GM12878 (cell line): ENCODE measurements at regions not wholly inside any gene's neighbourhood (a gene's known extent, or its start where the extent isn't known, plus 50 kb on each side); places are given as distances from the start of the nearest gene placed in this dataset.

Experiments
- ATAC-seq: fragments of 200-7000 bp; cut with Tn5 transposase; 3 replicates; pipeline ENCODE4 v1.9.1; 2020; ENCODE audit warnings: mild to moderate bottlenecking, moderate library complexity
- BruUV-seq: library from RNA; stranded (reverse); fragments of 400-500 nt; replicated peaks from 2 replicates; lab custom pipeline; 2021; lab: Mats Ljungman, UMichigan
- CTCF ChIA-PET: fragments of 300-600 bp; sonication (Branson Sonifier 250); formaldehyde crosslinking; extraction: SDS; loops from one replicate; lab custom pipeline; 2021; ENCODE audit warnings: inconsistent platforms; lab: Yijun Ruan, JAX
- POLR2A ChIA-PET: fragments of 350-600 bp; formaldehyde crosslinking; extraction: SDS; loops from one replicate; lab custom pipeline; 2021; ENCODE audit warnings: inconsistent platforms; lab: Charles Lee
- RAD21 ChIA-PET: fragments of 300-600 bp; sonication (Branson Sonifier 250); formaldehyde crosslinking; loops from one replicate; lab custom pipeline; 2023; ENCODE audit warnings: antibody characterized with exemption; ENCODE audit not compliant: unreplicated experiment; lab: Charles Lee
- SMC1A ChIA-PET: fragments of 300-600 bp; sonication (Branson Sonifier 250); formaldehyde crosslinking; loops from one replicate; lab custom pipeline; 2023; ENCODE audit not compliant: unreplicated experiment, uncharacterized antibody; lab: Charles Lee
- DNase-seq: peaks from one replicate; pipeline ENCODE4 v3.0.0-alpha.2; 2011; ENCODE audit warnings: low read depth, low spot score
- FAIRE-seq: peaks from 3 replicates; lab custom pipeline; 2011; peaks lifted over from hg19 to GRCh38; lab: Jason Lieb, UNC
- H2AFZ ChIP-seq: 2 replicates; pipeline ENCODE4 v1.6.0; 2011; ENCODE audit warnings: low read depth, low read length, control low read depth; ENCODE audit not compliant: control insufficient read depth
- H3K27ac ChIP-seq: 2 replicates; pipeline ENCODE4 v1.5.1; 2011; ENCODE audit warnings: control low read depth; ENCODE audit not compliant: control insufficient read depth, insufficient read depth
- H3K27me3 ChIP-seq, 2 experiments: replicated peaks in 1 of 2; 2 replicates each; pipeline versions ENCODE4 v1.6.0 to v1.6.1; 2011; ENCODE audit warnings: low read length in 1 of 2; ENCODE audit not compliant: control insufficient read depth in 2 of 2, insufficient read depth in 2 of 2
- H3K36me3 ChIP-seq, 2 experiments: 2 replicates each; pipeline ENCODE4 v1.5.1; 2011; ENCODE audit warnings: low read length in 1 of 2; ENCODE audit not compliant: control insufficient read depth in 2 of 2, insufficient read depth in 2 of 2
- H3K4me1 ChIP-seq: 2 replicates; pipeline ENCODE4 v1.6.1; 2011; ENCODE audit warnings: mild to moderate bottlenecking, low read length, moderate library complexity, mixed read lengths; ENCODE audit not compliant: control insufficient read depth, insufficient read depth
- H3K4me2 ChIP-seq: 2 replicates; pipeline ENCODE4 v1.6.0; 2011; ENCODE audit warnings: control low read depth; ENCODE audit not compliant: control insufficient read depth, insufficient read depth
- H3K4me3 ChIP-seq: fragments of 200-600 bp; sonication (generic); 2 replicates; pipeline ENCODE4 v1.5.1; 2016
- H3K79me2 ChIP-seq: 2 replicates; pipeline ENCODE4 v1.6.0; 2011; ENCODE audit warnings: low read length; ENCODE audit not compliant: control insufficient read depth, insufficient read depth
- H3K9ac ChIP-seq: 2 replicates; pipeline ENCODE4 v1.8.0; 2011; ENCODE audit warnings: low read length, control low read depth, mixed read lengths; ENCODE audit not compliant: control insufficient read depth, insufficient read depth
- H3K9me3 ChIP-seq: replicated peaks from 3 replicates; pipeline ENCODE4 v1.5.1; 2011; ENCODE audit warnings: mild to moderate bottlenecking, low read length; ENCODE audit not compliant: control insufficient read depth, insufficient read depth
- H4K20me1 ChIP-seq: 2 replicates; pipeline ENCODE4 v1.6.0; 2011; ENCODE audit not compliant: control insufficient read depth, insufficient read depth
- ETV6 ChIP-seq, 2 experiments: fragments of 450-650 bp in 1 of 2; IDR thresholded peaks in 1 of 2; conservative IDR thresholded peaks in 1 of 2; 2 replicates each; pipeline ENCODE4 v1.6.1; 2014; ENCODE audit warnings: antibody characterized with exemption in 1 of 2, borderline replicate concordance in 1 of 2, low read depth in 1 of 2, mild to moderate bottlenecking in 1 of 2, moderate library complexity in 1 of 2
- HCFC1 ChIP-seq: fragments of 150-350 bp; IDR thresholded peaks from 2 replicates; pipeline ENCODE4 v1.6.1; 2014; ENCODE audit warnings: low read length
- MEF2B ChIP-seq: fragments of 450-650 bp; IDR thresholded peaks from 2 replicates; pipeline ENCODE4 v1.6.1; 2018; ENCODE audit warnings: mild to moderate bottlenecking, moderate library complexity; ENCODE audit not compliant: partially characterized antibody, poor library complexity, severe bottlenecking
- RAD21 ChIP-seq: IDR thresholded peaks from 2 replicates; pipeline ENCODE4 v1.6.1; 2011; ENCODE audit warnings: mild to moderate bottlenecking, low read depth, low read length, moderate library complexity; ENCODE audit not compliant: insufficient read depth
- WGBS: methylation state at CpG from one replicate; pipeline ENCODE4 v1.1.6; 2016; ENCODE audit warnings: low lambda C conversion rate; ENCODE audit not compliant: insufficient replicate concordance, insufficient coverage; ENCODE audit errors: missing lambda C conversion rate; 5-methylcytosine and 5-hydroxymethylcytosine counted together
- in situ Hi-C: fragments of 300-500 bp; cut with MboI; formaldehyde crosslinking; loops from 9 replicates; pipeline ENCODE4 v1.14.3; 2018; ENCODE audit warnings: mixed read lengths
- intact Hi-C: fragments of 100-400 bp; cut with micrococcal nuclease; formaldehyde crosslinking; loops from one replicate; pipeline ENCODE4 v1.14.2; 2022; ENCODE audit not compliant: unreplicated experiment
- TF ChIP-seq, protein P1 (sequence below): IDR thresholded peaks from 2 replicates; pipeline ENCODE4 v1.6.1; 2011; ENCODE audit warnings: mild to moderate bottlenecking, low read depth, low read length, moderate library complexity; ENCODE audit not compliant: insufficient replicate concordance

GRCh38 chr5:6311568-6312501 is 66.5 kb downstream of the MED10 start:
- Histone ChIP-seq H2AFZ (no peak overlapping the region), H4K20me1 (no peaks in the 10 kb centered on the region), H3K4me2 (no peak overlapping the region), H3K4me3 (no peak overlapping the region), H3K4me1 (no peaks in the 10 kb centered on the region), H3K79me2 (no peaks in the 10 kb centered on the region), H3K27me3 (no peaks in the 10 kb centered on the region), H3K36me3 (no peaks in the 10 kb centered on the region), H3K9me3 (no peaks in the 10 kb centered on the region), H3K27ac (no peak overlapping the region), H3K9ac (no peak overlapping the region)
- in situ Hi-C loops: no loop called here
- ATAC-seq (no peak), FAIRE-seq (no peak), DNase-seq (no peak)
- 34% methylated on average over 11 of the region's 11 CpGs for whole genome bisulfite sequencing
- no TSS peak for BruUV-seq
- CTCF ChIA-PET: no interaction called here
- SMC1A ChIA-PET: no interaction called here
- POLR2A ChIA-PET: no interaction called here
- intact Hi-C loops: no loop called here
- TF ChIP-seq HCFC1 (no peak), RAD21 (no peak), ETV6 (conservative IDR thresholded peaks at IDR 0.05 in 1 of 2, IDR thresholded peaks at IDR 0.05 in 1 of 2; ENCODE audit: borderline replicate concordance in 1 of 2, low read depth in 1 of 2) (no peak), MEF2B (no peak)
- TF ChIP-seq, protein P1, sequence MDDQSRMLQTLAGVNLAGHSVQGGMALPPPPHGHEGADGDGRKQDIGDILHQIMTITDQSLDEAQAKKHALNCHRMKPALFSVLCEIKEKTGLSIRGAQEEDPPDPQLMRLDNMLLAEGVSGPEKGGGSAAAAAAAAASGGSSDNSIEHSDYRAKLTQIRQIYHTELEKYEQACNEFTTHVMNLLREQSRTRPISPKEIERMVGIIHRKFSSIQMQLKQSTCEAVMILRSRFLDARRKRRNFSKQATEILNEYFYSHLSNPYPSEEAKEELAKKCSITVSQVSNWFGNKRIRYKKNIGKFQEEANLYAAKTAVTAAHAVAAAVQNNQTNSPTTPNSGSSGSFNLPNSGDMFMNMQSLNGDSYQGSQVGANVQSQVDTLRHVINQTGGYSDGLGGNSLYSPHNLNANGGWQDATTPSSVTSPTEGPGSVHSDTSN: no peak
- RAD21 ChIA-PET: no interaction called here
